Embryonic facial prominence (tissue), 1 donor: ENCODE measurements at regions not wholly inside any gene's neighbourhood (a gene's known extent, or its start where the extent isn't known, plus 50 kb on each side); places are given as distances from the start of the nearest gene placed in this dataset.
"Not testable (repeated sequence)": the region's sequence is repeated elsewhere in the genome, so short reads cannot be mapped to it uniquely, and the experiment has no call there.

Source experiments
- DNase-seq: peaks from one replicate; pipeline ENCODE4 v3.0.0-alpha.2; 2016; ENCODE audit errors: extremely low spot score

DNA sequence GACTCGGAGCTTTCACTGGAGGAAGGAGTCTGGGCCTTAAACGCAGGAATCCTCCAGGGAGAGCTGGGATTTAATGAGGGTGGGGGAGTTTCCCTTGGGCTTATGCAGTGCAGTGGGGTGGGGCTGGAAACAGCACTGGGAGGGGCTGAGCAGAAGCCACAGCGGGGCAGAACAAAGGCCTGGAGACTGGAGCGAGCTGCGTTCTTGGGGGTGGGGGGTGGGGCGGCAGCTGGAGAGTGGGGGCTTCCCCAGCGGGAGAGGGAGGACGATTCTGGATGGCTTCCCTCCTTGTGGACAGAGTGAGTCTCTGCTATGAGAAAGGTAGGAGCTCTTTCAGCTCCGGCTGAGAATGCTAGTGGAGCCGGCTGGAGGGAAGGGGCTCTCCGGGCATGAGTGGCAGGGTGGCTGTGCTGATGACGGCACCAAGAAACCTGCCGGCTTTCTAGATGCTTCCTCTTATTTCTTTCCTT, 406.0 kb downstream of the SEC14L1 start:
- no peak for DNase-seq

DNA sequence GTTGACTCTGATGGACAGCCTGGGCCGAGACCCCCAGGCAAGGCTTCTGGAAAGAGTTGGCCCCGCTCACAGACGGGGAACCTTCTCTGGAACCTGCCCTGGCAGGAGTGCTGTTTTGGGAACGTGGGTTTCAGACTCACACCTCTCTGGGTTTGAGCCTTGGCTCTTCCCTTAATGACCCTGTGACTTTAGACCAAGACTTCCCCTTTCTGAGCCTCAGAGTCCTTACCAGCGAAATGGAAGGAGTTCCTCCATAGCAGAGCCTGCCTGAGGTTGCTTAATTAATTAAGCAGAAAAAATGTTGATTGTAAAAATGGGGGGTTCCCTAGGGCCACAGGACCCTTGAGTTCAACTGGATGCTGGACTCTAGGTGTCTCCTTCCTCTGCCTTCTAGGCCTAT, 408.2 kb downstream of the SEC14L1 start:
- no peak for DNase-seq

DNA sequence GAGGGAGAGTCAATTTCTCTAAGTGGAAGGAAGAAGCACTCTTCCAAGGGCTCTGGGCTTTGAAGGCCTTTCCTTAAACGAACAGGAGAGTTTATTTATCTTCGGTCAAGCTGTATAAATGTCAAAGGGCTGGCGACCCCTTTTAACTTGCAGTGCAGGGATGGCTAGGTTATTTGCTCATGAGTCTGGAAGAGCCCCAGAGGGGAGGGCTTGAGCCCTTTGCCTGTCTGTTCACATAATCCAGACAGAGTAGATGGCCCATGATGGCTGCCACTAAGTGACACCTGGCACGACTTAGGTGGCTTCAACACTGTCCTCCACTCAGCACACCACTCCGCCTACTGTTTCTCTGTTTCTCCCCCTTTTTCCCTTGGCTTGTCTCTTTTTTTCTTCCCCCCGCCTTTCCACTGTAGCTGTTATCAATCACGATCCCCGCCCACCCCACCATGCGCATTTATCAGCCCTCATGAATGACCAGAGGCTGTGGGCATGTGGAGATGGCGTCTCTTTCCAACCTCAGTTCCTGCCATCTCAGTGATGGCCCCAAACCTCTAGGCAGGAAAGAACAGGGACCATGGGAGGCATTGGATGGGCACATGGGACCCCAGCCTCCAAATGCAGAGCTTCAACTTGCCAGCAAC, 408.7 kb upstream of the TNRC6C start:
- DNase-seq, result no peak

DNA sequence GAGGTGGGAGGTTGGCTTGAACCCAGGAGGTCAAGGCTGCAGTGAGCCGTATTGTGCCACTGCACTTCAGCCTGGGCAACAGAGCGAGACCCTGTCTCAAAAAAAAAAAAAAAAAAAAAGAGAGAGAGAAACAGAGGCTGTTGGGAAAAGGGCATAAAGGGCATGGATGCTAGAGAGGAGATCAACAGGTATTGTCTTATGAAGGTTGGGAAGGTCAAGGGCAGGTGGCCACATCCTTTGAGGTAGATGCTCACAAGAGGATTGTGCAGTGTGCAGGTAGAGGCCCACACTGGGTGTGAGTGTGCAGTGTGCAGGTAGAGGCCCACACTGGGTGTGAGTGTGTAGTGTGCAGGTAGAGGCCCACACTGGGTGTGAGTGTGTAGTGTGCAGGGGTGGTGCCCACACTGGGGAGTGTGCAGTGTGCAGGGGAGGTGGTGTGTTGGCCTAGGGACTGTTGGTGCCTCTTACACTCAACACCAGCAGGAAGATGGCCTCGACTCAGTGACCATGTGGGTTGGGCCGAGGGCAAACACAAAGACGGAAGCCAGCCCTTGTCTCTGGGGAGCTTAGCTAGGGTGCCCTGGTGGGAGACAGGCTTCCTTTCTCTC, 404.9 kb upstream of the TNRC6C start:
- DNase-seq, result no peak

DNA sequence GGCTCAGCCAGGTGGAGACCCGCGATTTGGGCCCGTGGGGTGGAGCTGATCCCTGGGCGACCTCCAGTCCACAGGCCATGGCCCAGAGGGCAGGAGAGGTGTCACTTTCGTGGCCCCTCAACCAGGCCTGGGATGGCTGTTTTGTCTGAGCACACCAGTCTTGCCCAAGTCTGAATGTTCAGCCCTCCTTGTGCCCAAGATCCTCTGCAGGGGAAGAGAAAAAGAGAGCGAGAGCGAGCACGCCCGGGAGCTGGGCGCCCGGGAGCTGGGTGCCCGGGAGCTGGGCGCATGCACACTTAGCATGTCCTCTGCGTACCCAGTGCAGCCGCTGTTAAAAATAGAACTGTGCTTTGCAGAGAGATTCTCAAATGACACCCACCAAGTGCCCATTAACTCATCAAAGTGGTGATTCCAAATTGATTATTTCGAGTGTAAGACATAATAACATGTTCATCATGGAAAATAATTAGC, 403.3 kb upstream of the TNRC6C start:
- DNase-seq, result no peak

DNA sequence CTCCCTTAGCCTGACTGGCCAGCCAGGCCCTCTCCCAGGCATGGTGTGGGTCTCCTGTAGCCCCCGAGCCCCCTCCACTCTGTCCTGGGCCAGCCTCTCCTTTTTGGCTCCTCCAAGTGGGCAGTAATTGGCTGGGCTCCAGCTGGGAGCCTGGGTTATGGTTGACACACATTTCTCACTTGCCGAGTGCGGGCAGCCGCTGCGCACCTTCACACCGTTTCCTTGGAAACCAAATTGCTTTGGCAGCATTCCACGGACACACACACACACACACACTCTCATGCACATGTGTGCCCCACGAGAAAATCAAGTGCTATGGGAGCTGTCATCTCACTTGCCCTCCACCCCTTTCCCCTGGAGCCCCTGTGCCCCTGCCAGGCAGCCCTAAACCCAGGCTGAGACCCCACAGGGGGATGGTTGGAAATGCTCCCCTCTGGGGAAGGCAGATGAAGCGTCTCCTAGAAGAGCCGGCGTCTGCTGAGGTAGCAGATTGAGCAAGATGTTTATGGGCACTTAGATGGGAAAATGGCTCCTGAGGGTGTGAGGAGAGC, 402.7 kb upstream of the TNRC6C start:
- DNase-seq, result peak; percentile 26

DNA sequence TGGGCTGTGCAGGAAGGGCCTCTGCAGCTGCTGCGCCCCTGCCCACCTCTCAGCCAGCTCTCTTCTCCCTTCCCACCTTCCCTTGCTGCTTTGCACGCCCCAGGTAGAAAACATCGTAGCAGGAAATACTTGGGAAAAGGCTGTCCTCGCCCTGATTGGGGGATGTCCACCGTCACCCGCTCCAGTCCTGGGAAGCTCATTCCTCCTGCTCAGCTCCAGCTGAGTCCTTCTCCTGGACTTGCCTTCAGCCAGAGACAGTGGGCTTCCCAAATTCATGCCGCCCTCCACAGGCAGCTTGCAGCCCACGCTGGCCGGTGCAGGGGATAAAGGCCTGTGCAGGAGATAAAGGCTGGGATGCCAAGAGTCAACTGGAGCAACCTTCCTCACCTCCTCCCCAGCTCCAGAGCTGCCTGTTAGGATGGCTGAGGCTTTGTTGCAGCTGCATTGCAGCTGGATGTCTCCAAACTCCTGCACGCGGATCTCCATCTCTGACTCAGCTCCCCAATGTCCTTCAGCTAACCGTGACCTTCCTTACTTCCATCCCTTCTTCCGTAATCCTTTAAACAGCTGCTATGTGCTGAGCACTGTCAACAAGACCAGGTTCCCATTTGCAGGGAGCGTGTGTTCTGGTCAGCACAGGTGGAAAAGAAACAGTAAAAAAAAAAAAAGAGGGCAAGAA, 402.0 kb upstream of the TNRC6C start:
- no peak for DNase-seq

DNA sequence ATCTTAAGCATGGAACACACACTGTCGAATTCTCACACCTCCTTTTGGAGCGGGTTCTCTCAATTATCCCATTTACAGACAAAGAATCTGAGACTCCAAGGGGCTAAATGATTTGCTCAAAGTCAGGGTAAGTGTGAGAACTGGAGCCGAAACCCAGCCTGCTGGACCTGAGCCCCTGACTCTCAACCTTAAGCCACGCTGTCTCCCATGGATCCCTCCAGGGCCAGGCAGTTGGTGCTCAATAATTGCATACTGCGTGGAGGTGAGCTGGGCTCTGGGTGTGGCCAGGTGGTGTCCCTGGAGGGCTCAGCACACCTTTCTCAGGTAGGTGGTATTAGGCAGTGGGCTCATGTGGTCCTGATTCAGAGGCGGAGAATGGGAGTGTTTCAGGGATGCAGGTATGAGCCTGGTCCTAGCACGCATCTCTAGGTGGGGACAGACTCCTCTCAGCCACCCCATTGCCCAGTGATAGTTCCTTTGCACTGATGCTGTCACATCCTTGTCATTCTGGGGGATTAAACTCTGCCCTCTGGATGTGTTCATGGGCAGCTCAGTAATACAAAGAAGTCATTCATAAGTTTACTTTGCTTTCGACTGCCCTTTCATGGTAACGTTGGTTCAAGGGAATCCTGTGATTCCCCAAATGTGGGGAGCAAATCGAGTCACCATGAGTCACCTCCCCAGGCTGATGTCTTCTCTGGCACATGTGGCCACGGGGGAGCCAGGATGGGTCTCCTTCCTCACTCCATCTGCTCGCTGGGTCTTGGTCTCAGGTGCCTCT, 399.5 kb upstream of the TNRC6C start:
- DNase-seq, result no peak

DNA sequence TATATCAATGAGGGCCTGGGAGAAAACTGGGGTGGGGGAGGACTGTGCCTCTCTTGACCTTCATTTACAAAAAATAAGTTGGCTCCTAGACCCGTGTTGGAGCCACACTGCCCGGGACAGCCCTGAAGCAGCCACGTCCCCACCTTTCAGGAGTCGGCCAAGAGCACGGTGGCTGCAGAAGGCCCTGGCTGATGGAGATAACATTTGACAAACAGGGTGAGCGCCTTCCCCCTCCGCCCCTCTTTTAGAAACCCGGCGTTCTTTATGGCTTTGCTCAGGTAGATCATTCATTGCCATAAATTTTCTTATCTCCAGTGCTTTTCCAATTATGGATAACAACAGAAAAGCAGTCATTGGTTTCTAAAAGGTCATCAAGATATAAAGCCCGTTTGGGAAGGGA, 398.1 kb upstream of the TNRC6C start:
- no peak for DNase-seq

DNA sequence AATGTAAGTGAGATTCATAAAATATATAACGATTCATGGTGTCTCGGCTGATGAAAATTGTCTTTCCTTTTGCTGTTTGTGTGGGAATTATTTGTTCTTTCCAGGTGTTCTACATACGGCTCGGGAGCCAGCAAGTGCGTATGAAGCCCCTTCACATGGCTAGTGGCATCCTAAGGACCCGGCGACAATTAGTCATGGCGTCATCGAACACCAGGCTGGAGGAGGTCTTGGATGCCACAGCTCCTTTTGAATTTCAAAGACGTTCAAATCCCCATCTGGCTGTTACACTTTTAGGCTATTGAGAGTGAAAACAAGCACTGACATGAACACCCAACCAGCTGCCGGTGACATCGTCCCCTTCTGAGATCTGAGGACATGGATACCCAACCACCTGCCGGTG, 397.7 kb upstream of the TNRC6C start:
- DNase-seq, result no peak

DNA sequence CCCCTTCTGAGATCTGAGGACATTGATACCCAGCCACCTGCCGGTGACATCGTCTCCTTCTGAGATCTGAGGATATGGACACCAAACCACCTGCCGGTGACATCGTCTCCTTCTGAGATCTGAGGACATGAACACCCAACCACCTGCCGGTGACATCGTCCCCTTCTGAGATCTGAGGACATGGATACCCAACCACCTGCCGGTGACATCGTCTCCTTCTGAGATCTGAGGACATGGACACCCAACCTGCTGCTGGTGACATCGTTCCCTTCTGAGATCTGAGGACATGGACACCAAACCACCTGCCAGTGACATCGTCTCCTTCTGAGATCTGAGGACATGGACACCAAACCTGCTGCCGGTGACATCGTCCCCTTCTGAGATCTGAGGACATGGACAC, 396.1 kb upstream of the TNRC6C start:
- DNase-seq, result not testable (repeated sequence)

DNA sequence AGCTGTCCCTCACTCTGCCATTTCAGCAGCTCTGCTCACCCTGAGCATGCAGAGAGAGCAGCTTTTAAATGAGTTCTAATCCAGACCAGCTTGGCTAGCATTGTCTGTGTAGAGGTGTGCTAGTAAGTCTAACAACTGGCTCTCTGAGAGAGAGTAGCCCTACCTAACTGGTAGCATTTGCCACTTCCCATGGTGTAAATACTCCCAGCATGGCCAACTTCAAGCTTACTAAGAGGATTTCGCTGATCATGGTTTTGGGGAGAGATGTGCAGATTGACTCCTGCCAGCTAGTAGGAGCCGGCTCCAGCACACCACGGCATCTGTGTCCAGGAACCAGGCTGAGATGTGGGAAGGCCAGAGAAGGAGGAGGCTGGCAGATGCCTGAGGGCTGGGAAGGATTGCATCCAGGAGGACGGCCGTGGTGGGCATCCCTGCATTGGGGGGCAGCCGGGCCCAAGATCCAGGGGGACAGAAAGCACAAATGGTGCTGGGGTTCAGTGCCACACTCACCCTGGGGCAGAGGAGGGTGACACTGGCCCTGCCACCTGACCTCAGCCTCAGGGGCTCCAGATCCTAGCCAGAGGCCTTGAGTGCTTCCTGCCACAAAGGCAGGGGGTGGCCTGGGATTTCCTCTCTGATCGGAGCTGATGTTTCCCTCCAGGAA, 394.9 kb upstream of the TNRC6C start:
- DNase-seq, result no peak

DNA sequence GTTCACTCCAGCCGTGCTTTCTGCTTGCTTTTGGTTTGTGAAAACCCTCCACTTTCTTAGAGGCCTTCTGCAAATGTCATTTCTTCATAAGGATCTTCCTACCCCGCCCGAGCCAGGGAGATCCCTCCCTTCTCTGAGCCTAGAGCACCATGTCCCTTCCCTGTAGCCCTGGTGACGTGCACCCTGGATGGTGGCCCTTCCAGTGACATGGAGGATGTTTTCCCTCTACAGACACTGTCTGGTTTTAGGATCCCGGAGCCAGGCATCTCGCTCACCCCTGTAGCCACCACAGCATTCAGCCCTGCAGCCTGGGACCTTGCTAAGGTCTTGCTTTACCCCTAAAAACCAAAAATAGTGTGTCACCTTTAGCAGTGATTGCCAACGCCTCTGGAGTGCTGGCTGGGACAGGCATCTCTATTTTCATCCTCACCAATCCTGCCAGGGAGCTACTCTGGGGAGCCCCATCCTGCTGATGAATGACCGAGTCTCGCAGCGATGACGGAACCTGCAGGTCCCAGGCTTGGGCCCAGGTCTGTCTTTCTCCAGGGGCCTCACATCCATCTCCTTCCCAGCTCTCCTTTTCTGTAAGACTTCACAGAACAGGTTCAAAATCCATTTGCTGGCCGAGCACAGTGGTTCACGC, 394.1 kb upstream of the TNRC6C start:
- DNase-seq, result no peak

DNA sequence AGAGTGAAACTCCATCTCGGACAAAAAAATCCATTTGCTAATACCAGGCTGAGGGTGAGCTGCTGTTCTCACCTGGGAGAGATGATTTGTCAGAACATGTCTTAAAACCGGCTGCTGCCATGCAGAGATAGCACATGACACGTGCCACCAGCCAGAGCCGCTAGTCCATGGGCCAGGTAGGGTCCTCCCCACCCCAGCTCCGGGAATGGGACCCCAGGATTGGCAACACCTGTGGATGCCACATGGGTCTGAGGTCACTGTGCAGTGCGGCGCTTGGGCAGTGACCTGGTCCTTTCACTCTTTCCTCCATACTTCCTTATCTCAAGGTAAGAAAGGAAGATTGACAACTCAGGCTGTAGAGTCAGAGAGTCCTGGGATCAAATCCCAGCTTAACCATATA, 393.3 kb upstream of the TNRC6C start:
- no peak for DNase-seq

DNA sequence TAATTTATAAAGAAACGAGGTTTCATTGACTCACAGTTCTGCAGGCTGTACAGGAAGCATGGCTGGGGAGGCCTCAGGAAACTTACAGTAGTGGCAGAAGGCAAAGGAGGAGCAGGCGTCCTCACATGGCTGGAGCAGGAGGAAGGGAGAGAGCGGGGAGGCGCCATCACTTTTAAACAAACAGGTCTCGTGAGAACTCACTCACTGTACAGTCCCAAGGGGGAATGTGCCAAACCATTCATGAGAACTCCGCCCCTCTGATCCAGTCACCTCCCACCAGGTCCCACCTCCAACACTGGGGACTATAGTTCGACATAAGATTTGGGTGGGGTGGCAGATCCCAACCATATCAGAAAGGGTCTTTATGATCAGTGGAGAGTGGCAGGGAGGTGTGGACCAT, 392.4 kb upstream of the TNRC6C start:
- DNase-seq, result no peak

DNA sequence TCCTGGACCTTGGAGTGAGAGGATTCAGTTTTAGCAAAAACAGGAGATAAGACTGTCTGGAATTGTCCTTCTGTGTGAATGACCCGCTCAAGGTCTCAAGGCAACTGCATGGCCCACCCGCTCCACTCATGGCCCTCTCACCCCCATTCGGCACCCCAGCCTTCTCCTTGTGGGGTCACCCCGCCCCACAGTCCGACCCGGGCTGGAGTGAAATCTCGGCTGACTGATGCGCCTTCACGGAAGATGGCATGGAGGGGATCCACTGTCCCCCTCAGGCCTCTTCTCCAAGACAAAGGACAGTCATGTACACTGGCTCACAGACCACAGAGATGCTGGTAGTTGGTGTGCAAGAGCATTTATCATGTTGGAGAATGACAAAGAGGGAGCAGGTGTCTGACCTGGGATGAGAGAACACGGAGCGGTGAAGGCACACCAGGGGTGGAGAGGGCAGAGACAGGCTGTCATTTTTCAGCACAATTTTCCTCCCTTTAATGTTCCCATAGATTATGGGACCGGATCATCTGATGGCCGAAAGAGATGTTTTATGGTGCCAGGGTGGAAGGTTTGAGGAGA, 391.9 kb upstream of the TNRC6C start:
- DNase-seq, result no peak

DNA sequence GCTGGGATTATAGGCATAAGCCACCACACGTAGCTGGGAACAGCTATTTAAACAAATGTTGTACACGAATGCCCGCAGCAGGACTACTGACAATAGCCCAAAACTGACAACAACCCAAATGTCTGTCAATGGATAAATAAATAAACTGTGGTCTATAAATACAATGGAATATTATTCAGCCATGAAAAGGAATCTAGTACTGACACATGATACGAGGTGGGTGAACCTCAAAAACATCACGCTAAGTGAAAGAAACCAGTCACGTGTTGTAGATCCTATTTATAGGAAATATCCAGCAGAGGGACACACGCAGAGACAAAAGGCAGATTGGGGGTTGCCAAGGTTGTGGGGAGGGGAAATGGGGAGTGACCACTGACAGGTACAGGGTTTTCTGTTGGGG, 390.0 kb upstream of the TNRC6C start:
- DNase-seq, result no peak

DNA sequence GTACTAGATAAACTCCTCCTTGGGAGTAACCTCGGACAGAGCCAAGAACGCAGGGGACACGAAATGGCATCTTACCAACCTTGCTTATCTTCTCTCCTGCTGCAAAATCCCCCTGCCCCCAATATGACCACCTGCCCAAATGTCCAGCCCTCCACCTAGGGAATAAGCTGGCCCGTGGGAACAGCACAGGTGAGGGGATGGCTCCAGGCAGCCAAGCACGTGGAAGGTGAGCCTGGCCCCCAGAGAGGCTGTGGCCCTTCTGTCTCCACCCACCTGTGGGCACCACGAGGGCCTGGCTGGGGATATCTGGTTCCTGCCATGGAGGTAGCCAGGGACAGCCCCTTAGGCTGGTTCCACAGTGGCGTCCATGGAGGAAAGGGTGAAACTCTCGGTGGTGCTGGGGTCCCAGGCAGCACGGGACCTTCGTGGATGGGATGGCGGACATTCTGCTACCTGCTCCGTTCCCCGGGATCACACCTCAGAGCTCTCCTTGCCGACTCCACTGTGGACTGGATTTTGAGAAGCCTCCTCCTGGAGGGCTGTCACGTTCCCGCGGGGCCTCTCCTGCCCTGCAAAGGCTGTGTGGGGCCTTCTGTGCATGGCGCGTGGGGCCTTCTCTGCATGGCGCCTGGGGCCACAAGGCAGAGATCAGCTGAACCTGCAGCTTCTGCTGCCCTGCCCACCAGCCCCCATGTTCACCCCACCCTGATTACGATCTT, 388.5 kb upstream of the TNRC6C start:
- DNase-seq, result no peak

DNA sequence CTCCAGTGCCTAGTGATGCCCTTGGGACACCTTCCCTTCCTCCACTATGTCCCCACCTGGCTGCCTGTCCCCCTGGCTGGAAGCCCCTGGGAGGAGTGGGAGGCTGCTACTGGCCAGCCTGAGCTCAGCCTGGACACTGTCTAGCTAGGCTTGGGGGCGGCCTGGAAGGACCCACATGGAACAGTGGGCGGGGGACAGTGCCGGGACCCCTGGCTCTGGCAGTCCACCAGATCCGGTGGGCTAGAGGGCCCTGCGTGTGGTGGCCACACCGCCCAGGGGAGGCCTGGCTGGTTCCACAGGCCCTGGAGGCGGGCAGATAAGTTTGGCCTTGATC, 388.0 kb upstream of the TNRC6C start:
- DNase-seq, result no peak
